ENCODE measurements at regions not wholly inside any gene's neighbourhood (a gene's known extent, or its start where the extent isn't known, plus 50 kb on each side); places are given as distances from the start of the nearest gene placed in this dataset.

DNA sequence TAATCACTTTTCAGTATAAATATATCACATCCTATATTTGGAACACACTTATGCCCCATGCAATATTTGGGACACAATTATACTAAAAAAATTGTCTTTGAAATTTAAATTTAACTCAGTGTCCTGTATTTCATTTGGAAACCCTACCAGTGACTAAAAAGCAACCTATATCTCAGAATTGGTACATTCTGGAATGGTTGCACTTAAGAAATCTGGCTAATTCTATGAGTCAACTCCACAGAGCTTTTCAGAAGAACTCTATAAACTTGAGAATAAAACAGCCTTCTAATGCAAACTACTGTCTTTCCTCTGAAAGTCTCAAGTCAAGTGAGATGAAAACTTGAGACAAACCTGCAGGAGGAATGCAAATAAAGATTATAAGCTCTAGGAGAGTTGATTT is 320.2 kb downstream of the MAFB start:
- CTCF ChIA-PET = no interaction called here
- POLR2A ChIA-PET = no interaction called here
- no peak for TF ChIP-seq CTCF (IDR thresholded peaks at IDR 0.05; ENCODE audit: control extremely low read depth, extremely low read depth, low read depth, missing control alignments)
- DNase-seq (ENCODE audit: extremely low spot score) = no peak

GRCh38 chr20:40361916-40362315 is 327.1 kb downstream of the MAFB start:
- no peak for DNase-seq (ENCODE audit: extremely low spot score)
- ChIA-PET POLR2A (no interaction called here), CTCF (no interaction called here)
- TF ChIP-seq CTCF (IDR thresholded peaks at IDR 0.05; ENCODE audit: control extremely low read depth, extremely low read depth, low read depth, missing control alignments) = no peak

GRCh38 chr20:40359131-40359912 is 329.7 kb downstream of the MAFB start:
- TF ChIP-seq CTCF (IDR thresholded peaks at IDR 0.05; ENCODE audit: control extremely low read depth, extremely low read depth, low read depth, missing control alignments) = no peak
- no peak for DNase-seq (ENCODE audit: extremely low spot score)
- CTCF ChIA-PET = interaction anchor here (1.4 kb wide), 1 partner anchor 10 kb away, joined by 3 read pairs; no protein-coding TSS in a partner anchor
- POLR2A ChIA-PET = no interaction called here

DNA sequence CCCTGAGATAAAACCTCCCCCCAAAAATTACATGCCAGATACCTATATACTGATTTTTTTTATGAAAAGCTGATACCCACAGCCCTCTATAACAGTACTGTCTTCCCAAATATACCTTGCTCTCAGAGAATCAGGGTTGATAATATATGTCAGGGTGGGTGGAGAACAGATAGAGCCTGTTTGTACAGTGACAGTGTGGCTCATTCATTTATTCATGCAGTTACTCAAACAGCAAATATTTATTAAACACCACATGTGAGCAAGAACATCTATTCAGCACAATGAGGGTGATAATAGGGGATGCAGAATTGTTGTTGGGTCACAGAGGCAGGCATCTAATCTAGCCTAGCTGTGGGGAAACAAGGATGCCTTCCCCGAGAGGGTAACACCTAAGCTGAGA is 334.2 kb downstream of the MAFB start:
- CTCF ChIA-PET = no interaction called here
- no peak for DNase-seq (ENCODE audit: extremely low spot score)
- POLR2A ChIA-PET = no interaction called here
- TF ChIP-seq CTCF (IDR thresholded peaks at IDR 0.05; ENCODE audit: control extremely low read depth, extremely low read depth, low read depth, missing control alignments) = no peak

DNA sequence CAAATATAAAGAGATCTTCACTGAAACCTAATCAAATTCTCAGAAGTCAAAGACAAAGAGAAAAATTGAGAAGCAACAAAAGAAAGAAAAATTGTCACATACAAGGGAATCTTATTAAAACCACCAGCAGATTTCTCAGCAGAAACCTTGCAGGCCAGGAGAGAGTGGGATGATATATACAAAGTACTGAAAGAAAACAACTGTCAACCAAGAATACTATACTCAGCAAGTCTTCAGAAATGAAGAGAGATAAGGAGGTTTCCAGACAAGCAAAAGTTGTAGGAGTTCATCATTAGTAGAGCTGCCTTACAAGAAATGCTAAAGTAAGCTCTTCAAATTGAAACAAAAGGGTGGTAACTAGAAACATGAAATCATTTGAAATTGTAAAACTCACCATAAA is 345.6 kb downstream of the MAFB start:
- CTCF ChIA-PET = interaction anchor here (1.3 to 1.4 kb wide), 2 partner anchors 9 to 14 kb away, joined by 4 read pairs; no protein-coding TSS in a partner anchor
- TF ChIP-seq CTCF (IDR thresholded peaks at IDR 0.05; ENCODE audit: control extremely low read depth, extremely low read depth, low read depth, missing control alignments) = no peak
- POLR2A ChIA-PET = no interaction called here
- DNase-seq (ENCODE audit: extremely low spot score) = no peak

DNA sequence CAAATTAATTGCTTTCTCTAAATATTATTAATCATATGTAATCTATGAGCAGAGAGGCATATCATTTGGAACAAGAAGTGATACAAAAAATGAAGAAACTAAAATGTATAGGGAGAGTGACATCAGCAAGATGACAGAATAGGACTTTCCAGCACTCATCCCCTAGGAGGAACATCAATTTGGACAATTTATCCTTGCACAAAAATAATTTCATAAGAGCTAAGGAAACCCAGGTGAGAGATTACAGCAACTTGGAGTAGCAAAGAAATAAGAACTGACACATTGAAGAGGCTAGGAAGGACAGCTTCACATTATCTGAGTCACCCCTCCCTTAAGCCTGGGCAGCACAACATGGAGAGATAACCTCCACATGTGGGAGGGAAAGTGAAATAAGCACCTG is 347.5 kb downstream of the MAFB start:
- CTCF ChIA-PET = no interaction called here
- POLR2A ChIA-PET = no interaction called here
- no peak for TF ChIP-seq CTCF (IDR thresholded peaks at IDR 0.05; ENCODE audit: control extremely low read depth, extremely low read depth, low read depth, missing control alignments)
- no peak for DNase-seq (ENCODE audit: extremely low spot score)

Data from GM10248 (cell line).